H9 (cell line): ENCODE measurements at regions not wholly inside any gene's neighbourhood (a gene's known extent, or its start where the extent isn't known, plus 50 kb on each side); places are given as distances from the start of the nearest gene placed in this dataset.

Experiments used
- DNase-seq: peaks from one replicate; pipeline ENCODE4 v3.0.0-alpha.2; 2017
- H2AFZ ChIP-seq: one replicate; pipeline ENCODE4 v1.6.1; 2013; ENCODE audit warnings: mild to moderate bottlenecking, low read length, control low read depth, moderate library complexity
- H2AK5ac ChIP-seq: 2 replicates; pipeline ENCODE4 v1.6.1; 2013; ENCODE audit warnings: low read length, control low read depth, mixed read lengths; ENCODE audit not compliant: insufficient read length
- H2BK120ac ChIP-seq: one replicate; pipeline ENCODE4 v1.6.1; 2013; ENCODE audit warnings: low read depth, mild to moderate bottlenecking, low read length, control low read depth, inconsistent platforms; ENCODE audit not compliant: poor library complexity, severe bottlenecking
- H2BK12ac ChIP-seq: 2 replicates; pipeline ENCODE4 v1.6.1; 2013; ENCODE audit warnings: low read length, control low read depth, mixed read lengths, low read depth; ENCODE audit not compliant: insufficient read length
- H2BK15ac ChIP-seq: 2 replicates; pipeline ENCODE4 v1.6.1; 2013; ENCODE audit warnings: low read depth, low read length, control low read depth
- H2BK20ac ChIP-seq: one replicate; pipeline ENCODE4 v1.6.1; 2013; ENCODE audit warnings: low read depth, mild to moderate bottlenecking, low read length, control low read depth, inconsistent platforms; ENCODE audit not compliant: poor library complexity, severe bottlenecking
- H2BK5ac ChIP-seq: 2 replicates; pipeline ENCODE4 v1.6.1; 2013; ENCODE audit warnings: low read length, control low read depth, mixed read lengths; ENCODE audit not compliant: insufficient read length
- H3K14ac ChIP-seq: 2 replicates; pipeline ENCODE4 v1.6.1; 2013; ENCODE audit warnings: low read length, control low read depth; ENCODE audit not compliant: insufficient read depth
- H3K18ac ChIP-seq: 2 replicates; pipeline ENCODE4 v1.6.1; 2013; ENCODE audit warnings: low read depth, mild to moderate bottlenecking, mixed read lengths, low read length, control low read depth; ENCODE audit not compliant: insufficient read length
- H3K23ac ChIP-seq: 2 replicates; pipeline ENCODE4 v1.6.1; 2013; ENCODE audit warnings: low read length, control low read depth, mixed read lengths, low read depth; ENCODE audit not compliant: insufficient read length
- H3K23me2 ChIP-seq: 2 replicates; pipeline ENCODE4 v1.6.1; 2013; ENCODE audit warnings: low read depth, mild to moderate bottlenecking, mixed read lengths, low read length, control low read depth; ENCODE audit not compliant: insufficient read length, poor library complexity, severe bottlenecking
- H3K27ac ChIP-seq: 2 replicates; pipeline ENCODE4 v1.5.1; 2013; ENCODE audit warnings: low read length, control low read depth, mixed read lengths, low read depth; ENCODE audit not compliant: insufficient read length
- H3K27me3 ChIP-seq: 2 replicates; pipeline ENCODE4 v1.6.1; 2013; ENCODE audit warnings: low read length, control low read depth, inconsistent platforms; ENCODE audit not compliant: insufficient read depth
- H3K4ac ChIP-seq: 2 replicates; pipeline ENCODE4 v1.6.1; 2013; ENCODE audit warnings: low read depth, mild to moderate bottlenecking, control low read depth, inconsistent platforms, low read length, moderate library complexity
- H3K4me1 ChIP-seq: 2 replicates; pipeline ENCODE4 v1.6.1; 2013; ENCODE audit warnings: low read length, control low read depth, inconsistent platforms; ENCODE audit not compliant: insufficient read depth
- H3K4me2 ChIP-seq: 2 replicates; pipeline ENCODE4 v1.6.1; 2013; ENCODE audit warnings: low read length, control low read depth, mixed read lengths; ENCODE audit not compliant: insufficient read length, insufficient read depth
- H3K56ac ChIP-seq: 2 replicates; pipeline ENCODE4 v1.6.1; 2013; ENCODE audit warnings: low read depth, mild to moderate bottlenecking, mixed read lengths, low read length, control low read depth; ENCODE audit not compliant: insufficient read length
- H3K79me1 ChIP-seq: 2 replicates; pipeline ENCODE4 v1.6.1; 2013; ENCODE audit warnings: low read depth, mild to moderate bottlenecking, moderate library complexity, low read length, control low read depth, inconsistent platforms; ENCODE audit not compliant: insufficient read depth, poor library complexity, severe bottlenecking
- H3K79me2 ChIP-seq: 2 replicates; pipeline ENCODE4 v1.6.1; 2013; ENCODE audit warnings: low read length, control low read depth, inconsistent platforms; ENCODE audit not compliant: insufficient read depth
- H3K9ac ChIP-seq: 2 replicates; pipeline ENCODE4 v1.6.1; 2013; ENCODE audit warnings: low read length, control low read depth, mixed read lengths; ENCODE audit not compliant: insufficient read length; ENCODE audit errors: extremely low read depth
- H3K9me3 ChIP-seq: one replicate; pipeline ENCODE4 v1.6.1; 2013; ENCODE audit warnings: low read depth, low read length, inconsistent platforms; ENCODE audit not compliant: control insufficient read depth
- H3T11ph ChIP-seq: one replicate; pipeline ENCODE4 v1.6.1; 2013; ENCODE audit warnings: mild to moderate bottlenecking, low read length, control low read depth, inconsistent platforms
- H4K20me1 ChIP-seq: one replicate; pipeline ENCODE4 v1.6.1; 2013; ENCODE audit not compliant: control insufficient read depth, insufficient read length, insufficient read depth
- H4K5ac ChIP-seq: 2 replicates; pipeline ENCODE4 v1.6.1; 2013; ENCODE audit warnings: low read depth, mild to moderate bottlenecking, mixed read lengths, low read length, control low read depth; ENCODE audit not compliant: insufficient read length
- H4K8ac ChIP-seq: replicated peaks from 2 replicates; pipeline ENCODE4 v1.6.1; 2013; ENCODE audit warnings: low read length, control low read depth, mixed read lengths, low read depth; ENCODE audit not compliant: insufficient read length
- H4K91ac ChIP-seq: 2 replicates; pipeline ENCODE4 v1.6.1; 2013; ENCODE audit warnings: low read depth, mild to moderate bottlenecking, moderate library complexity, mixed read lengths, low read length, control low read depth; ENCODE audit not compliant: insufficient read length
- H3K27ac Mint-ChIP-seq, 3 experiments: 2 replicates in 2 of 3; 3 replicates in 1 of 3; pipeline ENCODE4 v1.8.0; 2020 to 2021; ENCODE audit warnings: mixed read lengths in 3 of 3, mild to moderate bottlenecking in 1 of 3, moderate library complexity in 1 of 3
- H3K27me3 Mint-ChIP-seq: 2 replicates; pipeline ENCODE4 v1.8.0; 2021; ENCODE audit warnings: low read depth, mild to moderate bottlenecking, moderate library complexity, mixed read lengths
- H3K36me3 Mint-ChIP-seq, 3 experiments: 2 replicates in 2 of 3; 3 replicates in 1 of 3; pipeline ENCODE4 v1.8.0; 2020 to 2021; ENCODE audit warnings: low read depth in 3 of 3, mixed read lengths in 3 of 3; ENCODE audit not compliant: insufficient read depth in 1 of 3
- H3K4me1 Mint-ChIP-seq, 2 experiments: 2 replicates each; pipeline ENCODE4 v1.8.0; 2020; ENCODE audit warnings: mixed read lengths in 2 of 2
- H3K4me3 Mint-ChIP-seq, 2 experiments: 2 replicates in 1 of 2; 3 replicates in 1 of 2; pipeline ENCODE4 v1.8.0; 2020 to 2021; ENCODE audit warnings: mild to moderate bottlenecking in 2 of 2, mixed read lengths in 2 of 2, moderate library complexity in 1 of 2
- H3K9me3 Mint-ChIP-seq, 2 experiments: 2 replicates in 1 of 2; 3 replicates in 1 of 2; pipeline ENCODE4 v1.8.0; 2020; ENCODE audit warnings: mild to moderate bottlenecking in 2 of 2, mixed read lengths in 2 of 2, moderate library complexity in 1 of 2
- CTCF ChIP-seq: fragments of 200-600 bp; sonication (generic); conservative IDR thresholded peaks from 3 replicates; pipeline ENCODE4 v1.8.0; 2021; ENCODE audit warnings: antibody characterized with exemption, mild to moderate bottlenecking

- Histone ChIP-seq H2BK20ac (no peak overlapping the region), H3K14ac (no peak overlapping the region), H3K4ac (no peak overlapping the region), H2BK5ac (no peak overlapping the region), H3K79me2 (no peaks in the 10 kb centered on the region), H3K27ac (no peak overlapping the region), H4K91ac (no peak overlapping the region), H3K18ac (no peak overlapping the region), H3K23ac (no peak overlapping the region), H2BK120ac (no peak overlapping the region), H2BK12ac (no peak overlapping the region), H4K8ac (no peak overlapping the region), H3K56ac (no peak overlapping the region), H3K9ac (no peak overlapping the region), H3K4me1 (no peaks in the 10 kb centered on the region), H3K4me2 (no peak overlapping the region), H2AK5ac (no peak overlapping the region), H3K9me3 (no peaks in the 10 kb centered on the region), H3T11ph (no peak overlapping the region), H2BK15ac (no peak overlapping the region), H3K23me2 (no peaks in the 10 kb centered on the region), H4K20me1 (no peaks in the 10 kb centered on the region), H4K5ac (no peak overlapping the region), H3K27me3 (no peaks in the 10 kb centered on the region), H2AFZ (no peak overlapping the region), H3K79me1 (no peaks in the 10 kb centered on the region)
- Mint-ChIP-seq H3K27ac (no peak overlapping the region), H3K9me3 (no peaks in the 10 kb centered on the region), H3K36me3 (no peaks in the 10 kb centered on the region), H3K27me3 (no peaks in the 10 kb centered on the region), H3K4me3 (no peak overlapping the region), H3K4me1 (no peaks in the 10 kb centered on the region)
- no peak for DNase-seq
- TF ChIP-seq CTCF: no peak
These were observed 293.9 kb upstream of the RBMS3 start for GRCh38 chr3:28986922-28987321.
